BE2C (cell line): ENCODE measurements at regions not wholly inside any gene's neighbourhood (a gene's known extent, or its start where the extent isn't known, plus 50 kb on each side); places are given as distances from the start of the nearest gene placed in this dataset.

Experiments used
- DNase-seq: peaks from one replicate; pipeline ENCODE4 v3.0.0-alpha.2; 2020
- H3K27me3 ChIP-seq: fragments of 250-450 bp; sonication (Bioruptor Pico); 2 replicates; pipeline ENCODE4 v1.5.1; 2020; ENCODE audit warnings: mild to moderate bottlenecking
- H3K36me3 ChIP-seq: fragments of 250-450 bp; sonication (Bioruptor Pico); 2 replicates; pipeline ENCODE4 v1.5.1; 2020; ENCODE audit warnings: mild to moderate bottlenecking
- H3K4me1 ChIP-seq: fragments of 250-450 bp; sonication (Bioruptor Pico); 2 replicates; pipeline ENCODE4 v1.5.1; 2020
- H3K4me3 ChIP-seq: 2 replicates; pipeline ENCODE4 v1.5.1; 2011; ENCODE audit warnings: low read depth, low read length
- H3K9me3 ChIP-seq: fragments of 250-450 bp; sonication (Bioruptor Pico); 2 replicates; pipeline ENCODE4 v1.5.1; 2020
- CTCF ChIP-seq: IDR thresholded peaks from 2 replicates; pipeline ENCODE4 v1.5.1; 2012; ENCODE audit warnings: mild to moderate bottlenecking, low read depth, low read length

- H3K36me3 ChIP-seq: no peaks in the 10 kb centered on the region
- TF ChIP-seq CTCF: no peak
- H3K4me3 ChIP-seq: no peak overlapping the region
- no peak for DNase-seq
- H3K4me1 ChIP-seq: peaks cover 8% of the 10 kb centered on the region
- H3K27me3 ChIP-seq: no peaks in the 10 kb centered on the region
- H3K9me3 ChIP-seq: no peaks in the 10 kb centered on the region
These were observed 100.9 kb downstream of the TSN start for GRCh38 chr2:121856360-121856759.

GRCh38 chr2:121858369-121858768 is 102.9 kb downstream of the TSN start:
- TF ChIP-seq CTCF: no peak
- Histone ChIP-seq H3K4me1 (peaks cover 8% of the 10 kb centered on the region), H3K36me3 (no peaks in the 10 kb centered on the region), H3K9me3 (no peaks in the 10 kb centered on the region), H3K4me3 (no peak overlapping the region), H3K27me3 (no peaks in the 10 kb centered on the region)
- no peak for DNase-seq

- Histone ChIP-seq H3K36me3 (no peaks in the 10 kb centered on the region), H3K9me3 (no peaks in the 10 kb centered on the region), H3K27me3 (no peaks in the 10 kb centered on the region), H3K4me1 (peaks cover 8% of the 10 kb centered on the region), H3K4me3 (no peak overlapping the region)
- no peak for DNase-seq
- TF ChIP-seq CTCF: no peak
These were observed 103.4 kb downstream of the TSN start for GRCh38 chr2:121858847-121859246.

- H3K4me3 ChIP-seq: no peak overlapping the region
- no peak for DNase-seq
- no peak for TF ChIP-seq CTCF
- peaks cover 8% of the 10 kb centered on the region for H3K4me1 ChIP-seq
- H3K36me3 ChIP-seq: no peaks in the 10 kb centered on the region
- no peaks in the 10 kb centered on the region for H3K9me3 ChIP-seq
- no peaks in the 10 kb centered on the region for H3K27me3 ChIP-seq
These were observed 104.7 kb downstream of the TSN start for GRCh38 chr2:121860033-121860757.

GRCh38 chr2:121860758-121861227 is 105.3 kb downstream of the TSN start:
- TF ChIP-seq CTCF: no peak
- H3K9me3 ChIP-seq: no peaks in the 10 kb centered on the region
- no peak for DNase-seq
- no peaks in the 10 kb centered on the region for H3K27me3 ChIP-seq
- H3K4me1 ChIP-seq: peaks cover 5% of the 10 kb centered on the region
- no peak overlapping the region for H3K4me3 ChIP-seq
- H3K36me3 ChIP-seq: no peaks in the 10 kb centered on the region

- DNase-seq: no peak
- Histone ChIP-seq H3K4me3 (no peak overlapping the region), H3K36me3 (no peaks in the 10 kb centered on the region), H3K27me3 (no peaks in the 10 kb centered on the region), H3K9me3 (no peaks in the 10 kb centered on the region), H3K4me1 (peaks cover under 1% of the 10 kb centered on the region; the same call in 1 of the 2 replicates)
- no peak for TF ChIP-seq CTCF
These were observed 106.8 kb downstream of the TSN start for GRCh38 chr2:121862286-121862685.
